T-helper 17 cell (primary cell): ENCODE measurements at regions not wholly inside any gene's neighbourhood (a gene's known extent, or its start where the extent isn't known, plus 50 kb on each side); places are given as distances from the start of the nearest gene placed in this dataset.
A peak's percentile ranks its signal among the peaks of the same experiment; 100 is the strongest.

Experiments
- ATAC-seq: fragments of 150-1000 bp; cut with Tn5 transposase; 2 replicates; pipeline ENCODE4 v1.10.0; 2021; ENCODE audit warnings: mild to moderate bottlenecking, moderate library complexity
- DNase-seq, 3 donors: peaks; one replicate each; pipeline versions ENCODE4 v3.0.0 to v3.0.0-alpha.2; 2020 to 2021
- H3K9me3 ChIP-seq: one replicate; pipeline ENCODE4 v1.7.0; 2013; ENCODE audit warnings: low read length, mild to moderate bottlenecking; ENCODE audit not compliant: control insufficient read depth, poor library complexity, severe bottlenecking
- H3K27ac Mint-ChIP-seq: one replicate; pipeline ENCODE4 v1.8.0; 2022; ENCODE audit warnings: mild to moderate bottlenecking, moderate library complexity, mixed read lengths
- H3K27me3 Mint-ChIP-seq: one replicate; pipeline ENCODE4 v1.8.0; 2022; ENCODE audit warnings: mixed read lengths
- H3K36me3 Mint-ChIP-seq: one replicate; pipeline ENCODE4 v1.8.0; 2022; ENCODE audit warnings: low read depth, mixed read lengths
- H3K4me1 Mint-ChIP-seq: one replicate; pipeline ENCODE4 v1.8.0; 2022; ENCODE audit warnings: mild to moderate bottlenecking, mixed read lengths
- H3K4me3 Mint-ChIP-seq: one replicate; pipeline ENCODE4 v1.8.0; 2022; ENCODE audit warnings: mild to moderate bottlenecking, moderate library complexity, mixed read lengths

DNA sequence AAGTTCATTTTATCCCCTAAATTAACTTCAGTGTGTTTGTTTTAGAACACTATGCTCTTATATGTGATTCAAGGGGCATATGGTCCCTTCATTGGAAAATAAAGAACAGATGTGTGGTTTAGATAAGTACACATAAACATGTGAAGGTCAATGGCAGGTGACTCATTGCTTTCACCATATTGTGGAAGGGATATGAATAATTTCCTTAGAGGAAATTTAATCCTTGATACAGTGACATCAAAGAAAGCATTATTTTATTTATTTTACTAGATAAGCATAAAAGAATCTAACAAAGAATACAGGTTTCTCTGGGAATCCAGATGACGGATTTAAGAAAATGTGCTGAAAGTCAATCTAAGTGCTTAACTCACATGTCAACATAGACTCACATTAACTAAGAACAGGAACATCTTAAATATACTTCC is 373.5 kb downstream of the KCTD12 start:
- ATAC-seq = no peak
- Mint-ChIP-seq H3K4me1 (no peaks in the 10 kb centered on the region), H3K36me3 (no peaks in the 10 kb centered on the region), H3K27me3 (peaks cover 33% of the 10 kb centered on the region), H3K27ac (no peak overlapping the region), H3K4me3 (no peak overlapping the region)
- no peaks in the 10 kb centered on the region for H3K9me3 ChIP-seq
- no peak for DNase-seq

- H3K27me3 Mint-ChIP-seq = peaks cover 30% of the 10 kb centered on the region
- no peaks in the 10 kb centered on the region for H3K36me3 Mint-ChIP-seq
- ATAC-seq (no peak), DNase-seq (no peak)
- H3K4me1 Mint-ChIP-seq = no peaks in the 10 kb centered on the region
- no peak overlapping the region for H3K27ac Mint-ChIP-seq
- H3K4me3 Mint-ChIP-seq = no peak overlapping the region
- H3K9me3 ChIP-seq = no peaks in the 10 kb centered on the region
Observed at GRCh38 chr13:76505437-76505836, 380.8 kb downstream of the KCTD12 start.

- Mint-ChIP-seq H3K27me3 (peaks cover 31% of the 10 kb centered on the region), H3K27ac (no peak overlapping the region), H3K36me3 (no peaks in the 10 kb centered on the region), H3K4me1 (no peaks in the 10 kb centered on the region), H3K4me3 (no peak overlapping the region)
- ATAC-seq = no peak
- no peaks in the 10 kb centered on the region for H3K9me3 ChIP-seq
- no peak for DNase-seq
Observed at GRCh38 chr13:76503766-76504165, 382.4 kb downstream of the KCTD12 start.

- DNase-seq = no peak
- Mint-ChIP-seq H3K27ac (no peak overlapping the region), H3K27me3 (peaks cover 33% of the 10 kb centered on the region), H3K36me3 (no peaks in the 10 kb centered on the region), H3K4me1 (no peaks in the 10 kb centered on the region), H3K4me3 (no peak overlapping the region)
- H3K9me3 ChIP-seq = no peaks in the 10 kb centered on the region
- no peak for ATAC-seq
Observed at GRCh38 chr13:76503291-76503690, 382.9 kb downstream of the KCTD12 start.

DNA sequence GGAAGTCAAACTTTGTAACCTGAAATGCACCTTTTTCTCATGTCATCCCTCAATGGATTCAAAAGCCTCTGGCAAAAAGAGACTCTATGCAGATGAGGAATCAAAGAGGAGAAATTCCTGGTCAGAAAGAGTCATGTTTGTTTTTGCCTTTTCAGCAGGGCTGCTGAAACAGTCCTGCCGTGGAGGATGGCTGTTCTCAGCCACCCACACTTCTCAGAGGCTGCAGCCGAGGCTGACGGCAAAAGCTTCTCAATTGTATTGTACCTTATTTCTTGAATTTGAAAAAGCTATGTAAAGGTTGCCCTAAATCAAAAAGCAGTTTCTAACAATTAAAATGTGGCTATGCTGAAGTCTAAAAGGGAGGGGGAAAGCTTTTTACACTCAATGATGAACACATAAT is 385.3 kb downstream of the KCTD12 start:
- H3K36me3 Mint-ChIP-seq = no peaks in the 10 kb centered on the region
- H3K4me3 Mint-ChIP-seq = peak overlapping the region; percentile 25
- no peaks in the 10 kb centered on the region for H3K4me1 Mint-ChIP-seq
- ATAC-seq (no peak), DNase-seq (no peak)
- peaks cover 46% of the 10 kb centered on the region for H3K27me3 Mint-ChIP-seq
- no peak overlapping the region for H3K27ac Mint-ChIP-seq
- H3K9me3 ChIP-seq = no peaks in the 10 kb centered on the region

DNA sequence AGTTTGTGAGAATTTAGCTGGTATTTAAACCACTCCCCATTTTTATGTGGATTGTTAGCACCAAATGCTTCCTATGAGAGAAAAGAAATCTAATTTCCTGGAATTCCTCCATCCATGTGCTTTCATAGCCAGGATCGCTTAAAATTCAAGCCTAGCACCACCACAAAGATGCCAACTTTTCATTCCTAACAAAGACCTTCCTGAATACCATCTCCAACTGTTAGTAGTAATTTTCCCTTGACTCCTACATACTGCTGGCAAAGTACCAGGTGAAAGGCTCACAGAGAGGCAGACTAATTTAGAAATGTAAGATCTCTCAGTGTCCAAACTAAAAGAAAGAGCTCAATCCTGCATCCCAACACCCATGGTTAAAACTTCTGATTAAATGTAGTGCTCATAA is 386.3 kb downstream of the KCTD12 start:
- Mint-ChIP-seq H3K27me3 (peaks cover 42% of the 10 kb centered on the region), H3K4me1 (no peaks in the 10 kb centered on the region), H3K4me3 (no peak overlapping the region), H3K27ac (no peak overlapping the region), H3K36me3 (no peaks in the 10 kb centered on the region)
- no peak for ATAC-seq
- no peak for DNase-seq
- no peaks in the 10 kb centered on the region for H3K9me3 ChIP-seq

DNA sequence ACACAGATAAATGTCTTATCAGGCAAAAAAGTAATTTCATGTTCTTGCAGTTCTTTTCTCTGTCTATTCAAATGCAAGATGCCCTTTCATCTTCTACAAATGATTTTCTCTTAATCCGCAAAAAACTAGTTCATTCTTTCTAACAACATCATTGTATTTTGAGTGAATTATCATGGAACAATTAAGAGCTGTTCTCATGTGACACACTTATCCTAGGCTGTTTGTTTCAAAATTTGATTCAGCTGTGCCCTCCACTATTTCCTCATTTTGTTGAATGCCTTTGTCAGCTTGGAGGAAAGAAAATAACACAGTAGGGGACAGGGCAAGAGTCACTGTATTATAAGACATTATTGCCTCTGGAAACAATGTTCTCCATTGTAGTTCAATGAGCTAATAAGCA is 396.9 kb downstream of the KCTD12 start:
- H3K4me3 Mint-ChIP-seq = no peak overlapping the region
- no peak for DNase-seq
- peaks cover 49% of the 10 kb centered on the region for H3K27me3 Mint-ChIP-seq
- H3K36me3 Mint-ChIP-seq = no peaks in the 10 kb centered on the region
- no peaks in the 10 kb centered on the region for H3K9me3 ChIP-seq
- H3K27ac Mint-ChIP-seq = no peak overlapping the region
- no peak for ATAC-seq
- H3K4me1 Mint-ChIP-seq = no peaks in the 10 kb centered on the region

- no peaks in the 10 kb centered on the region for H3K4me1 Mint-ChIP-seq
- no peaks in the 10 kb centered on the region for H3K9me3 ChIP-seq
- no peaks in the 10 kb centered on the region for H3K36me3 Mint-ChIP-seq
- no peak for ATAC-seq
- H3K4me3 Mint-ChIP-seq = no peak overlapping the region
- no peak overlapping the region for H3K27ac Mint-ChIP-seq
- peaks cover 18% of the 10 kb centered on the region for H3K27me3 Mint-ChIP-seq
- DNase-seq = no peak
Observed at GRCh38 chr13:76481738-76482137, 404.5 kb downstream of the KCTD12 start.

- peaks cover 33% of the 10 kb centered on the region for H3K27me3 Mint-ChIP-seq
- no peaks in the 10 kb centered on the region for H3K36me3 Mint-ChIP-seq
- no peak for DNase-seq
- H3K4me1 Mint-ChIP-seq = peaks cover 2% of the 10 kb centered on the region
- no peak overlapping the region for H3K27ac Mint-ChIP-seq
- H3K9me3 ChIP-seq = no peaks in the 10 kb centered on the region
- no peak for ATAC-seq
- no peak overlapping the region for H3K4me3 Mint-ChIP-seq
Observed at GRCh38 chr13:76474966-76475365, 411.2 kb downstream of the KCTD12 start.

- ATAC-seq (no peak), DNase-seq (no peak)
- H3K4me1 Mint-ChIP-seq = peaks cover 2% of the 10 kb centered on the region
- H3K36me3 Mint-ChIP-seq = no peaks in the 10 kb centered on the region
- peaks cover 33% of the 10 kb centered on the region for H3K27me3 Mint-ChIP-seq
- H3K4me3 Mint-ChIP-seq = no peak overlapping the region
- H3K9me3 ChIP-seq = no peaks in the 10 kb centered on the region
- no peak overlapping the region for H3K27ac Mint-ChIP-seq
Observed at GRCh38 chr13:76474356-76474755, 411.8 kb downstream of the KCTD12 start.

DNA sequence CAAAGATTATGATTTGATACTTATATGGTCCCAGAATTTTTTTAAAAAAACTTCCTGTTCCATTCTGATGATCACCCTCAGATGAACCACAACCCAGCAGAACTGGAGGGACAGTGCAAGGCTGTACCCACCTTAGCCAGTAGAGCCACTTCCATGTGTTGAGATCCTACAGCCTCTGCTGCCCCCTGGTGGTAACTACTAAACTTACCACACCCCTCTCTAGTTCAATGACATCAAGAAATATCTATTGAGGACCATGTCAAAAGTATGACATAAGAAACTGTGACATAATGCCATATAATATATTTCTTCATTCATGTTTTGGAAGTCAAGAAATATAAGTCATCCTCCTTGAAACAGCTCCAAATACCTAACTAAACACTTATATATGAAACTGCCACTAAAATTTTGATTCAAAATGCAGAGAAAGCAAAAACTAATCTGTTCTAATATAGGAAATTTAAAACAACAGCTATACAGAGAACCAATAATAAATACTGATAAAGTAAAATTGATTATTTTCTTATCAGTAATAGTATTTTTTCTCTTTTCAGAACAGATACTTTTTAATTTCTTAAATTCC is 412.6 kb downstream of the KCTD12 start:
- Mint-ChIP-seq H3K27ac (peak overlapping the region; percentile 61), H3K27me3 (peaks cover 40% of the 10 kb centered on the region), H3K4me1 (peaks cover 2% of the 10 kb centered on the region), H3K4me3 (no peak overlapping the region), H3K36me3 (no peaks in the 10 kb centered on the region)
- DNase-seq (peak; percentile 26 to 51 (median 29)), ATAC-seq (peak; percentile 93)
- no peaks in the 10 kb centered on the region for H3K9me3 ChIP-seq

GRCh38 chr13:76472916-76473315 is 413.3 kb downstream of the KCTD12 start:
- no peak for ATAC-seq
- Mint-ChIP-seq H3K36me3 (no peaks in the 10 kb centered on the region), H3K27me3 (peaks cover 36% of the 10 kb centered on the region), H3K27ac (no peak overlapping the region), H3K4me3 (no peak overlapping the region), H3K4me1 (peaks cover 2% of the 10 kb centered on the region)
- no peak for DNase-seq
- no peaks in the 10 kb centered on the region for H3K9me3 ChIP-seq

- Mint-ChIP-seq H3K36me3 (no peaks in the 10 kb centered on the region), H3K27ac (peak overlapping the region; percentile 32), H3K27me3 (peaks cover 36% of the 10 kb centered on the region), H3K4me3 (no peak overlapping the region), H3K4me1 (peaks cover 4% of the 10 kb centered on the region)
- H3K9me3 ChIP-seq = no peaks in the 10 kb centered on the region
- no peak for ATAC-seq
- DNase-seq = no peak
Observed at GRCh38 chr13:76471486-76471885, 414.7 kb downstream of the KCTD12 start.

DNA sequence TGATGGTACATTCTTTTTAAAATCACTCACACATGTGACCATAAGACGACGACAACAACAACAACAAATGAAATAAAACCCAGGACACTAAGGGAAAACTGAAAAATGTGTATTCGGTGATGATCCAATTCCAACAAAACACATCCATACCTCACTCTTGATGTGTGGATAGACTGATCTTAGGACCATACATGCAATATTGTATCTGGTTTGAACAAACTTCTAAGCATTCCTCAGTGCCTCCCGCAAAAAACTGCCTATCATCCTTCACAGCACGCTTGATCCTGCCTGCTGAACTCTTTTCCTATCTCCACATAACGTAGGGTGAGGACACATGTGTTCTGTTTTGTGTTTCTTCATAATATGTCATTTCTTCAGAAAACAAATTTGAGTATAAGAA is 415.2 kb downstream of the KCTD12 start:
- no peak for DNase-seq
- Mint-ChIP-seq H3K27me3 (peaks cover 36% of the 10 kb centered on the region), H3K27ac (peak overlapping the region; percentile 32), H3K4me3 (no peak overlapping the region), H3K36me3 (no peaks in the 10 kb centered on the region), H3K4me1 (peaks cover 5% of the 10 kb centered on the region)
- no peaks in the 10 kb centered on the region for H3K9me3 ChIP-seq
- ATAC-seq = no peak
